IMR-90 (cell line): ENCODE measurements at regions not wholly inside any gene's neighbourhood (a gene's known extent, or its start where the extent isn't known, plus 50 kb on each side); places are given as distances from the start of the nearest gene placed in this dataset.
A peak's percentile ranks its signal among the peaks of the same experiment; 100 is the strongest.

Experiments
- ATAC-seq: fragments of 200-7000 bp; cut with Tn5 transposase; 2 replicates; pipeline ENCODE4 v1.9.1; 2020; ENCODE audit warnings: low read depth, mild to moderate bottlenecking, moderate library complexity
- BruUV-seq: library from RNA; stranded (reverse); fragments of 400-500 nt; replicated peaks from 2 replicates; lab custom pipeline; 2021; lab: Mats Ljungman, UMichigan
- CTCF ChIA-PET: fragments of 300-600 bp; formaldehyde crosslinking; extraction: SDS; loops from one replicate; lab custom pipeline; 2021; ENCODE audit warnings: antibody characterized with exemption; lab: Yijun Ruan, JAX
- POLR2A ChIA-PET: fragments of 300-600 bp; sonication (Branson Sonifier 250); formaldehyde crosslinking; loops from one replicate; lab custom pipeline; 2022; ENCODE audit warnings: antibody characterized with exemption; ENCODE audit not compliant: unreplicated experiment; lab: Charles Lee
- DNase-seq: peaks from one replicate; pipeline ENCODE4 v3.0.0; 2013
- H2AFZ ChIP-seq: replicated peaks from 2 replicates; pipeline ENCODE3; 2013; ENCODE audit warnings: low read length, mild to moderate bottlenecking; ENCODE audit not compliant: poor library complexity
- H2AK5ac ChIP-seq: 2 replicates; pipeline ENCODE4 v1.6.1; 2013; ENCODE audit warnings: low read depth, low read length, inconsistent platforms
- H2AK9ac ChIP-seq: replicated peaks from 2 replicates; pipeline ENCODE3; 2013; ENCODE audit warnings: mild to moderate bottlenecking, low read depth, low read length, moderate library complexity; ENCODE audit not compliant: poor library complexity
- H2BK120ac ChIP-seq: 2 replicates; pipeline ENCODE4 v1.6.1; 2013; ENCODE audit warnings: low read depth, low read length, inconsistent platforms
- H2BK15ac ChIP-seq: 3 replicates; pipeline ENCODE4 v1.6.1; 2013; ENCODE audit warnings: low read depth, low read length, inconsistent platforms
- H2BK20ac ChIP-seq: 2 replicates; pipeline ENCODE4 v1.6.1; 2013; ENCODE audit warnings: low read depth, mild to moderate bottlenecking, inconsistent platforms, low read length, moderate library complexity
- H2BK5ac ChIP-seq: 2 replicates; pipeline ENCODE4 v1.6.1; 2013; ENCODE audit warnings: mild to moderate bottlenecking, low read depth, low read length, inconsistent platforms; ENCODE audit not compliant: poor library complexity, severe bottlenecking
- H3K14ac ChIP-seq: replicated peaks from 2 replicates; pipeline ENCODE4 v1.6.1; 2013; ENCODE audit warnings: low read depth, low read length, inconsistent platforms
- H3K18ac ChIP-seq: 2 replicates; pipeline ENCODE4 v1.6.1; 2013; ENCODE audit warnings: low read depth, low read length, control low read depth
- H3K23ac ChIP-seq: 2 replicates; pipeline ENCODE4 v1.6.1; 2013; ENCODE audit warnings: low read depth, low read length, inconsistent platforms
- H3K27ac ChIP-seq: 2 replicates; pipeline ENCODE4 v1.5.1; 2013; ENCODE audit warnings: mild to moderate bottlenecking, control low read depth, low read length; ENCODE audit not compliant: insufficient read depth
- H3K27me3 ChIP-seq: 2 replicates; pipeline ENCODE4 v1.6.1; 2013; ENCODE audit warnings: low read length; ENCODE audit not compliant: control insufficient read depth, insufficient read depth
- H3K36me3 ChIP-seq: 2 replicates; pipeline ENCODE4 v1.6.1; 2013; ENCODE audit warnings: low read length, mixed read lengths; ENCODE audit not compliant: control insufficient read depth, insufficient read depth
- H3K4ac ChIP-seq: 2 replicates; pipeline ENCODE4 v1.6.1; 2013; ENCODE audit warnings: low read depth, low read length, inconsistent platforms
- H3K4me1 ChIP-seq: 2 replicates; pipeline ENCODE4 v1.6.1; 2013; ENCODE audit warnings: low read length, mixed read lengths; ENCODE audit not compliant: control insufficient read depth, insufficient read depth
- H3K4me2 ChIP-seq: 2 replicates; pipeline ENCODE4 v1.6.1; 2013; ENCODE audit warnings: low read depth, mild to moderate bottlenecking, control low read depth, low read length, moderate library complexity
- H3K4me3 ChIP-seq: 2 replicates; pipeline ENCODE4 v1.5.1; 2013; ENCODE audit warnings: low read depth, mild to moderate bottlenecking, control low read depth, low read length, moderate library complexity; ENCODE audit not compliant: insufficient read depth
- H3K56ac ChIP-seq: 2 replicates; pipeline ENCODE4 v1.6.1; 2013; ENCODE audit warnings: low read length, inconsistent platforms; ENCODE audit not compliant: insufficient read depth; ENCODE audit errors: extremely low read depth
- H3K79me1 ChIP-seq, 2 experiments: 2 replicates each; pipeline ENCODE4 v1.6.1; 2013; ENCODE audit warnings: low read length in 2 of 2, inconsistent platforms in 1 of 2, low read depth in 1 of 2
- H3K9ac ChIP-seq: 2 replicates; pipeline ENCODE4 v1.6.1; 2013; ENCODE audit warnings: low read depth, low read length, control low read depth
- H3K9me1 ChIP-seq: 2 replicates; pipeline ENCODE4 v1.6.1; 2013; ENCODE audit warnings: low read length, inconsistent platforms; ENCODE audit not compliant: insufficient read depth
- H3K9me3 ChIP-seq: 2 replicates; pipeline ENCODE4 v1.6.1; 2013; ENCODE audit warnings: low read length; ENCODE audit not compliant: control insufficient read depth, insufficient read depth
- H4K20me1 ChIP-seq: 2 replicates; pipeline ENCODE4 v1.6.1; 2013; ENCODE audit warnings: low read length, inconsistent platforms; ENCODE audit not compliant: insufficient read depth
- H4K5ac ChIP-seq: 2 replicates; pipeline ENCODE4 v1.6.1; 2013; ENCODE audit warnings: mild to moderate bottlenecking, low read depth, low read length, control low read depth
- H4K8ac ChIP-seq, 2 experiments: 2 replicates each; pipeline ENCODE4 v1.6.1; 2013; ENCODE audit warnings: low read depth in 2 of 2, low read length in 2 of 2, control low read depth in 1 of 2, inconsistent platforms in 1 of 2
- H4K91ac ChIP-seq: 2 replicates; pipeline ENCODE4 v1.6.1; 2013; ENCODE audit warnings: low read depth, low read length, inconsistent platforms; ENCODE audit not compliant: insufficient read depth
- CHD1 ChIP-seq: IDR thresholded peaks from 2 replicates; pipeline ENCODE4 v1.6.1; 2012; ENCODE audit warnings: low read depth, low read length, improper control_type of control experiment
- MAFK ChIP-seq: IDR thresholded peaks from 2 replicates; pipeline ENCODE4 v1.6.1; 2012; ENCODE audit warnings: low read depth, low read length, improper control_type of control experiment
- dilution Hi-C: fragments of 300-500 bp; cut with HindIII; formaldehyde crosslinking; loops from one replicate; pipeline ENCODE4 v1.14.3; 2018; ENCODE audit warnings: low sequenced_read_pairs; ENCODE audit not compliant: unreplicated experiment
- in situ Hi-C: fragments of 300-500 bp; cut with MboI; formaldehyde crosslinking; loops from 3 replicates; pipeline ENCODE4 v1.14.3; 2019; ENCODE audit warnings: low sequenced_read_pairs, inconsistent platforms, mixed read lengths
- intact Hi-C: fragments of 100-400 bp; cut with micrococcal nuclease; formaldehyde crosslinking; loops from 2 replicates; pipeline ENCODE4 v1.10.0; 2022

GRCh38 chr3:67979342-67979741, 324.9 kb upstream of the SUCLG2 start:
- no peaks in the 10 kb centered on the region for H3K79me1 ChIP-seq
- in situ Hi-C loops (no loop called here), intact Hi-C loops (no loop called here), dilution Hi-C loops (no loop called here)
- no peak overlapping the region for H2BK20ac ChIP-seq
- no peak overlapping the region for H2BK120ac ChIP-seq
- TF ChIP-seq MAFK, result peak; percentile 67
- no peak for TF ChIP-seq CHD1
- DNase-seq (no peak), ATAC-seq (no peak)
- no peak overlapping the region for H3K14ac ChIP-seq
- H3K9me1 ChIP-seq, result no peaks in the 10 kb centered on the region
- H2AK5ac ChIP-seq, result no peak overlapping the region
- H3K36me3 ChIP-seq, result no peaks in the 10 kb centered on the region
- no peak overlapping the region for H3K23ac ChIP-seq
- no peak overlapping the region for H3K4ac ChIP-seq
- H3K18ac ChIP-seq, result no peak overlapping the region
- no peak overlapping the region for H4K5ac ChIP-seq
- no peaks in the 10 kb centered on the region for H3K4me1 ChIP-seq
- no peak overlapping the region for H3K4me3 ChIP-seq
- no peak overlapping the region for H4K8ac ChIP-seq
- H4K20me1 ChIP-seq, result no peaks in the 10 kb centered on the region
- H3K27me3 ChIP-seq, result no peaks in the 10 kb centered on the region
- H3K9me3 ChIP-seq, result no peaks in the 10 kb centered on the region
- H4K91ac ChIP-seq, result no peak overlapping the region
- H3K4me2 ChIP-seq, result no peak overlapping the region
- H2BK5ac ChIP-seq, result no peak overlapping the region
- H3K27ac ChIP-seq, result no peak overlapping the region
- POLR2A ChIA-PET, result no interaction called here
- no peak overlapping the region for H3K56ac ChIP-seq
- no peak overlapping the region for H2AFZ ChIP-seq
- H3K9ac ChIP-seq, result no peak overlapping the region
- no TSS peak for BruUV-seq
- no peak overlapping the region for H2BK15ac ChIP-seq
- CTCF ChIA-PET, result no interaction called here
- H2AK9ac ChIP-seq, result no peak overlapping the region
